ENCODE measurements at regions not wholly inside any gene's neighbourhood (a gene's known extent, or its start where the extent isn't known, plus 50 kb on each side); places are given as distances from the start of the nearest gene placed in this dataset.

DNA sequence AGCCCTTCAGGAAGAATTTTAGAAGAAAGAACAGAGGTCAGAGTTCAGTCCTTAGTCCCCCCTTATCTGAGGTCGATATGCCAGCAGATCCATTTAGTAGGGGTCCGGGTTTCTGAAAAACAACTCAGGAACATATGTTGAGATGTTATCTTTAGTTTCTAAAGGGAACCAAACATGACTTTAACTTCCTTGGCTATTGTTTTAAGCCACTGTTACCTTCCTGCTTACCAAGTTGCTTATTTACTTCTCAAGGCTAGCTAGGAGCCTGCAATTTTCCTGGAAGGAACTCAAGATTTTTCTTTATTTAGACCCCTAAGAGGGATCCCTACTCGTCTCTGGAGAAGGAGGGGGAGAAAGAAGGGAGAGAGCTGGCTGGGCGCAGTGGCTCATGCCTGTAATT is 54.3 kb downstream of the KCNC4 start:
- TF ChIP-seq, protein P1, sequence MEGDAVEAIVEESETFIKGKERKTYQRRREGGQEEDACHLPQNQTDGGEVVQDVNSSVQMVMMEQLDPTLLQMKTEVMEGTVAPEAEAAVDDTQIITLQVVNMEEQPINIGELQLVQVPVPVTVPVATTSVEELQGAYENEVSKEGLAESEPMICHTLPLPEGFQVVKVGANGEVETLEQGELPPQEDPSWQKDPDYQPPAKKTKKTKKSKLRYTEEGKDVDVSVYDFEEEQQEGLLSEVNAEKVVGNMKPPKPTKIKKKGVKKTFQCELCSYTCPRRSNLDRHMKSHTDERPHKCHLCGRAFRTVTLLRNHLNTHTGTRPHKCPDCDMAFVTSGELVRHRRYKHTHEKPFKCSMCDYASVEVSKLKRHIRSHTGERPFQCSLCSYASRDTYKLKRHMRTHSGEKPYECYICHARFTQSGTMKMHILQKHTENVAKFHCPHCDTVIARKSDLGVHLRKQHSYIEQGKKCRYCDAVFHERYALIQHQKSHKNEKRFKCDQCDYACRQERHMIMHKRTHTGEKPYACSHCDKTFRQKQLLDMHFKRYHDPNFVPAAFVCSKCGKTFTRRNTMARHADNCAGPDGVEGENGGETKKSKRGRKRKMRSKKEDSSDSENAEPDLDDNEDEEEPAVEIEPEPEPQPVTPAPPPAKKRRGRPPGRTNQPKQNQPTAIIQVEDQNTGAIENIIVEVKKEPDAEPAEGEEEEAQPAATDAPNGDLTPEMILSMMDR (IDR thresholded peaks at IDR 0.05; ENCODE audit: low read length): no peak
- TF ChIP-seq EZH2 (IDR thresholded peaks at IDR 0.05; ENCODE audit: borderline replicate concordance, low read length): no peak

DNA sequence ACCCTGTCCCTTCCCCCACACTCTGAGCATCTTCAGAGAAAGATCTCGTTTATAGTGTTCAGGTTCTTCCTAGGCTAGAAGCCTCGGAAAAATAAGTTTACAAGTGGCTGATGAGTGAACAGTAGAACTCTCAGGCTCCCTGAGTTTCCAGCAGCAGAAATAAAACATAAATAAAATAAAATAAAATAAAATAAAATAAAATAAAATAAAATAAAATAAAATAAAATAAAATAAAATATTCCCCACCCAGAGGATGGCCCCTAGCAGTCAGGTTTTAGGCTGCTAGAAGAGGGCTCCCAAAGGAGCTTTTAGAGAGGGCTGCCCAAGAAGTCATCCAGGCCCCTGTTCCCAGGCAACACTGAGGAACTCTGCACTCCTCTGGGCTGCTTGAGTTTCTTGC is 55.1 kb downstream of the KCNC4 start:
- no peaks in the 10 kb centered on the region for H3K9me3 ChIP-seq (ENCODE audit: low read length)
- no peaks in the 10 kb centered on the region for H3K4me1 ChIP-seq (ENCODE audit: insufficient read depth, low read length, severe bottlenecking)
- no peaks in the 10 kb centered on the region for H4K20me1 ChIP-seq (ENCODE audit: insufficient read depth, low read length)
- H3K27me3 ChIP-seq (ENCODE audit: insufficient read depth, low read length): peaks cover 4% of the 10 kb centered on the region
- no peaks in the 10 kb centered on the region for H3K9me2 ChIP-seq (ENCODE audit: low read depth, low read length)
- H2AFZ ChIP-seq (ENCODE audit: low read length): no peak overlapping the region
- no peak overlapping the region for H3K4me2 ChIP-seq (ENCODE audit: low read length)
- H3K79me2 ChIP-seq (ENCODE audit: insufficient read depth, low read length): no peaks in the 10 kb centered on the region
- no peaks in the 10 kb centered on the region for H3F3A ChIP-seq (ENCODE audit: insufficient read depth, low read length)
- H3K4me3 ChIP-seq (ENCODE audit: low read depth, low read length, poor library complexity, severe bottlenecking): no peak overlapping the region
- no peak for TF ChIP-seq EZH2 (IDR thresholded peaks at IDR 0.05; ENCODE audit: borderline replicate concordance, low read length)
- TF ChIP-seq, protein P1 (IDR thresholded peaks at IDR 0.05; ENCODE audit: low read length): no peak
- no peak overlapping the region for H3K27ac ChIP-seq (ENCODE audit: low read depth, low read length, poor library complexity, severe bottlenecking)
- H3K9ac ChIP-seq (ENCODE audit: low read length): no peak overlapping the region
- no peaks in the 10 kb centered on the region for H3K36me3 ChIP-seq (ENCODE audit: insufficient read depth, low read length)

More for the DNA sequence above, 54.3 kb downstream of the KCNC4 start:
- Histone ChIP-seq H3K4me3 (ENCODE audit: low read depth, low read length, poor library complexity, severe bottlenecking) (no peak overlapping the region), H2AFZ (ENCODE audit: low read length) (no peak overlapping the region), H3K79me2 (ENCODE audit: insufficient read depth, low read length) (no peaks in the 10 kb centered on the region), H3K9me2 (ENCODE audit: low read depth, low read length) (no peaks in the 10 kb centered on the region), H3K27ac (ENCODE audit: low read depth, low read length, poor library complexity, severe bottlenecking) (no peak overlapping the region), H3K9me3 (ENCODE audit: low read length) (no peaks in the 10 kb centered on the region), H3F3A (ENCODE audit: insufficient read depth, low read length) (no peaks in the 10 kb centered on the region), H3K27me3 (ENCODE audit: insufficient read depth, low read length) (no peaks in the 10 kb centered on the region; the same call in 1 of the 2 replicates), H4K20me1 (ENCODE audit: insufficient read depth, low read length) (no peaks in the 10 kb centered on the region), H3K4me2 (ENCODE audit: low read length) (no peak overlapping the region), H3K36me3 (ENCODE audit: insufficient read depth, low read length) (no peaks in the 10 kb centered on the region), H3K4me1 (ENCODE audit: insufficient read depth, low read length, severe bottlenecking) (no peaks in the 10 kb centered on the region), H3K9ac (ENCODE audit: low read length) (no peak overlapping the region)

DNA sequence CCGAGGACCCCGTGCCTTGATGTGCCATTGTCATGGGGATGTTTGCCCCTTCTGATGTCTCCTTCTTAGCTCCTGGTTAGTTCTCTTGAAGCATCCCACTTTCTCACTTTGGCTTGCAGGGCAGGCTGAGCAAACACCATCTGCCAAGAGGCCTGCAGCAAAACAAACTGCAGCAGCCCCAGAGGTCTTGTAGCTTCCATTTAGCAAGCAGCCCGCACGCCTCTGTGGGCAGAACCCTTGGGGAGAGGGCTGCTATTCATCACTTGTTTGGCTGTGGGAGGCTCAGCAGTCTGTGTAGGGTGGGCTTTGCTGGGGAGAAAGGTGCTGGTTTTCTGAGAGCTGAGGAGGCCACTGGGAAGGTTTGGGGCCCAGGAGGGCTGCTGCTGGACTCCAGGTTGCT is 56.7 kb downstream of the KCNC4 start:
- no peaks in the 10 kb centered on the region for H3K9me2 ChIP-seq (ENCODE audit: low read depth, low read length)
- no peaks in the 10 kb centered on the region for H3K79me2 ChIP-seq (ENCODE audit: insufficient read depth, low read length)
- H2AFZ ChIP-seq (ENCODE audit: low read length): no peak overlapping the region
- H3K9ac ChIP-seq (ENCODE audit: low read length): no peak overlapping the region
- H3K36me3 ChIP-seq (ENCODE audit: insufficient read depth, low read length): no peaks in the 10 kb centered on the region
- no peaks in the 10 kb centered on the region for H3F3A ChIP-seq (ENCODE audit: insufficient read depth, low read length)
- H3K9me3 ChIP-seq (ENCODE audit: low read length): no peaks in the 10 kb centered on the region
- no peaks in the 10 kb centered on the region for H4K20me1 ChIP-seq (ENCODE audit: insufficient read depth, low read length)
- no peaks in the 10 kb centered on the region for H3K4me1 ChIP-seq (ENCODE audit: insufficient read depth, low read length, severe bottlenecking)
- H3K4me2 ChIP-seq (ENCODE audit: low read length): no peak overlapping the region
- H3K4me3 ChIP-seq (ENCODE audit: low read depth, low read length, poor library complexity, severe bottlenecking): no peak overlapping the region
- no peak for TF ChIP-seq EZH2 (IDR thresholded peaks at IDR 0.05; ENCODE audit: borderline replicate concordance, low read length)
- TF ChIP-seq, protein P1 (IDR thresholded peaks at IDR 0.05; ENCODE audit: low read length): no peak
- H3K27ac ChIP-seq (ENCODE audit: low read depth, low read length, poor library complexity, severe bottlenecking): no peak overlapping the region
- H3K27me3 ChIP-seq (ENCODE audit: insufficient read depth, low read length): peaks cover 4% of the 10 kb centered on the region

All from OCI-LY1 (cell line).